GM18507 (cell line): ENCODE measurements at regions not wholly inside any gene's neighbourhood (a gene's known extent, or its start where the extent isn't known, plus 50 kb on each side); places are given as distances from the start of the nearest gene placed in this dataset.
"Not testable (repeated sequence)": the region's sequence is repeated elsewhere in the genome, so short reads cannot be mapped to it uniquely, and the experiment has no call there.

Experiments used
- DNase-seq: peaks from one replicate; pipeline ENCODE4 v3.0.0; 2011; ENCODE audit warnings: low read depth; ENCODE audit not compliant: insufficient read length; ENCODE audit errors: extremely low spot score
- FAIRE-seq: peaks from 2 replicates; lab custom pipeline; 2011; peaks lifted over from hg19 to GRCh38; lab: Jason Lieb, UNC

GRCh38 chr13:76829572-76830327 is 56.5 kb downstream of the KCTD12 start:
- FAIRE-seq (no peak), DNase-seq (no peak)

GRCh38 chr13:76828316-76828741 is 57.9 kb downstream of the KCTD12 start:
- no peak for DNase-seq
- no peak for FAIRE-seq

- FAIRE-seq, result no peak
These were observed 59.7 kb downstream of the KCTD12 start for GRCh38 chr13:76826527-76826926.

GRCh38 chr13:76825430-76825829 is 60.8 kb downstream of the KCTD12 start:
- FAIRE-seq (no peak), DNase-seq (no peak)

More at GRCh38 chr13:76826527-76826926, 59.7 kb downstream of the KCTD12 start:
- DNase-seq, result no peak

- DNase-seq, result no peak
- no peak for FAIRE-seq
These were observed 62.2 kb downstream of the KCTD12 start for GRCh38 chr13:76823969-76824368.

GRCh38 chr13:76822698-76823267 is 63.4 kb downstream of the KCTD12 start:
- FAIRE-seq (no peak), DNase-seq (no peak)

- DNase-seq, FAIRE-seq: not testable (repeated sequence)
These were observed 65.0 kb downstream of the KCTD12 start for GRCh38 chr13:76821222-76821621.

- DNase-seq (no peak), FAIRE-seq (no peak)
These were observed 65.4 kb downstream of the KCTD12 start for GRCh38 chr13:76820759-76821158.

- DNase-seq (no peak), FAIRE-seq (no peak)
These were observed 69.8 kb downstream of the KCTD12 start for GRCh38 chr13:76816394-76816793.

- no peak for FAIRE-seq
- DNase-seq, result no peak
These were observed 70.9 kb downstream of the KCTD12 start for GRCh38 chr13:76815344-76815743.

- FAIRE-seq (no peak), DNase-seq (no peak)
These were observed 72.3 kb downstream of the KCTD12 start for GRCh38 chr13:76813891-76814290.

GRCh38 chr13:76813000-76813691 is 73.1 kb downstream of the KCTD12 start:
- no peak for DNase-seq
- FAIRE-seq, result no peak

- FAIRE-seq (no peak), DNase-seq (no peak)
These were observed 73.9 kb downstream of the KCTD12 start for GRCh38 chr13:76812206-76812897.

GRCh38 chr13:76809389-76809788 is 76.8 kb downstream of the KCTD12 start:
- DNase-seq (no peak), FAIRE-seq (no peak)

- DNase-seq (no peak), FAIRE-seq (no peak)
These were observed 77.3 kb downstream of the KCTD12 start for GRCh38 chr13:76808927-76809326.

- DNase-seq, result no peak
- no peak for FAIRE-seq
These were observed 81.4 kb downstream of the KCTD12 start for GRCh38 chr13:76804801-76805200.

GRCh38 chr13:76803831-76804230 is 82.4 kb downstream of the KCTD12 start:
- FAIRE-seq (no peak), DNase-seq (no peak)

- DNase-seq (no peak), FAIRE-seq (no peak)
These were observed 85.3 kb downstream of the KCTD12 start for GRCh38 chr13:76800943-76801342.

- DNase-seq (no peak), FAIRE-seq (no peak)
These were observed 86.5 kb downstream of the KCTD12 start for GRCh38 chr13:76799696-76800095.

GRCh38 chr13:76798037-76798436 is 88.2 kb downstream of the KCTD12 start:
- DNase-seq (no peak), FAIRE-seq (no peak)
